Hematopoietic multipotent progenitor cell treated with erythropoietin and hydrocortisone succinate and interleukin-3 and kit ligand, for 15 days (in vitro differentiated cells): ENCODE measurements at regions not wholly inside any gene's neighbourhood (a gene's known extent, or its start where the extent isn't known, plus 50 kb on each side); places are given as distances from the start of the nearest gene placed in this dataset.
"Not testable (repeated sequence)": the region's sequence is repeated elsewhere in the genome, so short reads cannot be mapped to it uniquely, and the experiment has no call there.

Experiments
- DNase-seq: peaks from one replicate; pipeline ENCODE4 v3.0.0-alpha.2; 2015; ENCODE audit warnings: low spot score

- no peak for DNase-seq
Observed at GRCh38 chr2:37782155-37782673, 110.8 kb upstream of the CDC42EP3 start.

DNA sequence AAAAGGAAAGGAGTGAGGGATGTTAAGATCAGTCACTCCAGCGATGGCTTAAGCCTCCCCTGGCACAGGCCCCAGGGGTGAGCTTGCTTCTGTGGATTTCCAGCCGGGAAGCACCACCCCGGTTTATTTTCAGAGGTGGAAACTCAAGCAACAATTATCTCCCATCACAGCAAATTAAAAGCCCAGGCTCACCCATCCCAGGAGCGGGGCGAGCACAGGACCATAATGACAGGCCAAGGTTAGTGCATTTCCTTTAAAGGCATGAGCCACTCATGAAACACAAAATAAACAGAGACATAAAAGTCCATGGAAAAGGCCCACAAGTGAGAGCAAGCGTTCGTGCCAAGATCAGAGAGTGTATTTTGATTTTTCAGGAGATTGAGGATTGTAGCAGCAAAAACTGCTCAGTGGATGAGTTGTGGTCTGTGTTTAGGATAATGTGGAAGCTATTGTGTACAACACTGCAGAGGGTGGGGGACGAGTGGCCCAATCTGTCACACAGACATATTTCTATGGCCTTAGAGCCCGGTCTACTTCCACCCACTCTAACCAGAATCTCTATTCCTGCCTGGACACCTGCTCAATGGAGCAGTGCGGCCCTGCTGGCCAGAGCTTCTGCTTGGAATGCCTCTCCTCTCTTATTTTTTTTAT lies 111.4 kb upstream of the CDC42EP3 start:
- no peak for DNase-seq

DNA sequence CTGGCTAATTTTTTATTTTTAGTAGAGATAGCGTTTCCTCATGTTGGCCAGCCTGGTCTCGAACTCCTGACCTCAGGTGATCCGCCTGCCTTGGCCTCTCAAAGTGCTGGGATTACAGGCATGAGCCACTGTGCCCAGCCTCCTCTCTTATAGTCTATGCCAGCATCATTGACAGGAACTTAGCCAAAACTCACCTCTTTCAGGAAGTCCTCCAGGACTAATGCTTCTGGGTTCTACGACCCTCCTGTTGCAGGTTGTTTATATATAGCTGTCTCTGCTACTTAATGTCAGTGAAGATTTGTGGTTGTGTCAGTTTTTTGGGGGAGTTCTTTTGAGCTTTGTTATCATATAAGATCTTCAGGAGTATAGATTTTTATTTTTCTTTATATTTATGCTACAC lies 112.1 kb upstream of the CDC42EP3 start:
- DNase-seq = no peak

- no peak for DNase-seq
Observed at GRCh38 chr2:37784071-37784758, 112.8 kb upstream of the CDC42EP3 start.

GRCh38 chr2:37784759-37785149 lies 113.3 kb upstream of the CDC42EP3 start:
- no peak for DNase-seq

DNA sequence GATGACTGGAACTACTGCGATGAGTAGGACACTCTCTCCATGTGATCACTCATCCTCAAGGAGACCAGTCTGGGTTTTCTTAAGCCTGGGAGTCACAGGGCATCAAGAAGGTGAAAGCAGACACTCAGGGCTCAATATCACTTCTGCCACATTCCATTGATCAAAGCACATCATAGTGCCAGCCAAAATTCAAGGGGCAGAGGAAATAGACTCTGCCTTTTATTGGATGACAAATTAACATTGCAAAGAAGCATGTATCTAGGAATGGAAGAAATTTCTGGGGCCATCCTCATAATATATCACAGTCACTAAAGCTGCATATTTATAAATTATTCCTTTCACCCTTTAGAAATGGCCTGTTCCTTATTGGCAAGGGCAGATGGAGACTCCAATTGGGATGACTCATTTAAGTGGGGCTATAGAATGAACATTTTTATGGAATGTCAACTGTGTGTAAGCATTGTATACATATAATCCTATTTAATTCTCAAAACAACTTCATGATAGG lies 114.8 kb upstream of the CDC42EP3 start:
- DNase-seq = no peak

- no peak for DNase-seq
Observed at GRCh38 chr2:37786854-37787253, 115.4 kb upstream of the CDC42EP3 start.

DNA sequence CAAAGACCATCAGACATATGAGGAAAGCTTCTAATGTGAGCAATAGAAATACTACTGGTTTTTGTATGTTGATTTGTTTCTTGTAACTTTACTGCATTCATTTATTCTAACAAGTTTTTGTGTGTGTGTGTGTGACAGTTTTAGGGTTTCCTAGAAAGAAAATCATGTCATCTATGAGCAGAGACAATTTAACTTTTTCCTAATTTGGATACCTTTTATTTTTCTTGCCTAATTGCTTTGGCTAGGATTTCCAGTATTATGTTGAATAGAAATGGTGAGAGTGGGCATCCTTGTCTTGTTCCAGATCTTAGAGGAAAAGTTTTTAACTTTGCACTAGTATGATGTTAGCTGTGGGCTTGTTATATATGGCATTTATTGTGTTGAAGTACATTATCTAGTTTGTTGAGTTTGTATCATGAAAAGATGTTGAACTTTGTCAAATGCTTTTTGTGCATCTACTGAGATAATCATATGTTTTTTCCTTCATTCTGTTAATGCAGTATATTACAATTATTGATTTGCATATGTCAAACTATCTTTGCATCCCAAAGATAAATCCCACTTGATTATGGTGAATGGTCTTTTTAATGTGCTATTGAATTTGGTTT lies 117.3 kb upstream of the CDC42EP3 start:
- DNase-seq = no peak

DNA sequence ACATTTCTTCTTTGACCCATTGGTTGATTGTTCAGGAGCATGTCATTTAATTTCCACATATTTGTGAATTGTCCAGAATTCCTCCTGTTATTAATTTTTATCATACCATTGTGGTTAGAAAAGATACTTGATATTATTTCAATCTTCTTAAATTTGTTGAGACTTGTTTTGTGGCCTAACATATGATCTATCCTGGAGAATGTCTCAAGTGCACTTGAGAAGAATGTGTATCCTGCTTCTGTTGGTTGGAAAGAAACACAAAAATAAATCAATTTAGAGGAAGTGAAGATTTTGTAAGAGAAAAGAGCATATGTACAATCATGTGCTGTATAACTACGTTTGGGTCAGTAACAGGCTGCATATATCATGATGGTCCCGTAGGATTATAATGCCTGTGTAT lies 118.6 kb upstream of the CDC42EP3 start:
- no peak for DNase-seq

DNA sequence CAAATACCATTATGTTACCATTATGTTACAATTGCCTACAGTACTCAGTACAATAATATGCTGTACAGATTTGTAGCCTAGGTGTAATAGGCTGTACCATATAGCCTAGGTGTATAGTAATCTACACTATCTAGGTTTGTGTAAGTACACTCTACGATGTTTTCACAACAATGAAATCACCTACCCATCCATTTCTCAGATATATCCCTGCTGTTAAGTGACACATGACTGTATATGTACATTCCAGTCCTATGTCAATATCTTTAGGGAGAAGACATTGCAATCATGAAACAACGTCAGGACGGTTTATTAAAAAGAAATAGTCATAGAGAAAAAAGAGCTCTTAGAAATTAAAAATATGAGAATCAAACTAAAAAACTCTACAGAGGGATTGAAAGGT lies 119.0 kb upstream of the CDC42EP3 start:
- DNase-seq = no peak

DNA sequence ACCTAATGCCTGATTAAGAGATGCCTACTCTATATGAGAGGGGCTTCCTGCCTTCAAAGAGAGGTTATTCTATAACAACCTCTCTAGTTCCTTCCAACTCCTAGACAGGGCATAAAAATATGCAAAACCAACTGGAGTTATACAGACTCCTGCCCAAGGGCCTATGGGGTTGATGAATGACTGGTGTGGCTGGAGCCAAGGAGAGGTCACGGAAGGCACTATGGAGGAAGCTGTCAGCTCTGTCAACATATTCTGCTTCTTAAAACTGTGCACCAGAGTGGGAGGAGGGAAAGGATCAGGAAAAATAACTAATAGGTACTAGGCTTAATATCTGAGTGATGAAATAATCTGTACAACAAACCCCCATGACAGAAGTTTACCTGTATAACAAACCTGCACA lies 120.9 kb upstream of the CDC42EP3 start:
- no peak for DNase-seq

DNA sequence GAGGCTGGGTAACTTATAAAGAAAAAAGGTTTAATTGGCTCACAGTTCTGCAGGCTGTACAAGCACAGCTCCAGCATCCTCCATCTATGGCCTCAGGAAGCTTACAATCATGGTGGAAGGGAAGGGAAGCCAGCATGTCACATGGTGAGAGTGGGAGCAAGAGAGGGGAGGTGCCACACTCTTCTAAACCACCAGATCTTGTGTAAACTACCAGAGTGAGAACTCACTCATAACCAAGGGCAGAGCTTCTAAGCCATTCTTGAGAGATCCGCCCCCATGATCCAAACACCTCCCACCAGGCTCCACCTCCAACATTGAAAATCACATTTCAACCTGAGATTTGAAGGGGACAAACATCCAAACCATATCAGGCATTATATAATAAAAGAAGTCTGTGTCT lies 121.6 kb upstream of the CDC42EP3 start:
- no peak for DNase-seq

GRCh38 chr2:37794717-37795116 lies 123.3 kb upstream of the CDC42EP3 start:
- no peak for DNase-seq

GRCh38 chr2:37795456-37795855 lies 124.0 kb upstream of the CDC42EP3 start:
- no peak for DNase-seq

DNA sequence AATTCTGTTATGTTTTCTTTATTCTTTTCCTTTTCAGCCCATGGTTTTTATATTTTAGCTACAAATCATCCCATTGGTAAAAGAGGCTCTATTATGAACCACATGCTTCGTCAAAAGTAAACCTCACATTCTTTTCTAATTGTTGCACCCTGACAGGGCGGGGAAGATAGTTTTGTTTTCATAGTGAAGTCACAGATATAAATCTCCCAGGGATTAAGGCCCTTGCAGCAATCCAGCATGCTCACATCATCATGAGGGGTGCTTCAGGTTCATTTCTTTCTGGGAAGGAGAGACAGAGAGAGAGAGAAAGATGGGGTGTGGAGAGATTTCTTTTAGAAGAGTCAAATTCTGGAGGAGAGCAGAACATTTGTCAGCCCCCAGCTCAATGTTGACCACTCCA lies 124.5 kb upstream of the CDC42EP3 start:
- DNase-seq = no peak

DNA sequence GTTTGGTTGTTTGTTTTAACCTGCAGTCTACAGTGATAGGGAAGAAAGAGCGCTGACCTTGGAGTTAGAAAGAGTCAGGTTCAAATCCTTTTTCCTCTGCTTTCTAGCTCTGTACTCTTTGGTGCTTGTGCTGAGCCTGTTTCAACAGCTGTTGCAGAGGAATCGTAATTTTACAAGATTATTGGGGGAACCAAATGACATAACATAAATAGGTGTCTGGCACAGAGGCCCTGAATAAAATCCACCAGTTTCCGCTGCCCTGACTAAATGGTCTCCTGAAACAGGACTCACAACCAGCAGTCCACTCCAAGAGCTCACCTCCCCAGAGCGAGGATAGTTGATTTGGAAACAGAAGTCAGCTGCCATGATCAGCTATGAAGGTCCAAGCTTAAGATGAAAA lies 125.0 kb upstream of the CDC42EP3 start:
- no peak for DNase-seq

DNA sequence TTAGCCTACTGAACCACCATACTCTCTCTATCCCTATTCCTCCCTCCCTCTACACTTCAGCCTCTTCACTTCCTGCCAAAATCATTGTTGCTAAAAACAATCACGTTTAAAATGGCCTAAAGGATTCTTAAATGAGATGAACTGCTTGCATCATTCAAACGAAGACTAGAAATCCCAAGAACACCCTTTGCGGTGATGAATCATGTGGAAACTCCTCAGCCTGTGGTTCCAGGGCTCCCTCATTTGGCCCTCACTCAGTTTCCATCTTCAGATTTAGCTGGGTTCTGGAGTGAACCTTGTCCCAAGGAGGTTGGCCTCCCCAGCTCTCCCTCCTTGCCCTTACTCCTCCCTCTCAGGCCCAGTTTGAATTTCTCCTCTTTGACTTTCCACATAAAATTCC lies 125.6 kb upstream of the CDC42EP3 start:
- no peak for DNase-seq

DNA sequence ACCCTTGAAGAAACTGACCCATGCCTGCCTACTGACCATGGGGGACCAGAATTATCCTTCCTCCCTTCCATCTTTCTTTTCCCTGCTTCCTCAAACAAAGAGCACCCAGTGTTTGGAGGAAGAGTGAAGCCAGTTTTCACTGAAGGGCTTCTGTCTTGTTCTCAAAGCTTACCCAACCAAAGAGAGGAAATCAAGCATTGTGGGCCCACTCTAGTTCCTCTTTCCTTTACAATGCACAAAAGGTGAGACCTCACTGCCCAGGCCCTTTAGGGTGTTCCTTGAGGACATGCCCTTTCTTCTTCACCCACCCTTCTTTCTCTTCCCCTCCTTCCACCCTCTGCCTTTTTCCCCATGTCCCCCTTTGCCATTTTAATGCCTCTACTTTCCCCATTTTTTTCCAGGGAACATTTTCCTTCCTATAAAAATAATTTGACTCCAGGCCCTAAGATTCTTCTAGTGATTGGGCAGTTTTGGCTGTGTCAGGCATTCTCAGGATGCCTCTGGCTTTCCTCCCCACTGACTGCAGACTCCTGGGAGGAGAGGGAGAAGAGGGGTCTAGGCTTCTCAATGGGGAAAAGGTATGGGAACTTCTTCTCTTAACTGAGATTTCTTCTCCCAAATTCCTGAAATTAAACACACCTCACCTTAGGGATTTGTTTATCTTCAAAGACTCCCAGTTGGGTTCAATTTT lies 126.6 kb upstream of the RMDN2 start:
- no peak for DNase-seq

- no peak for DNase-seq
Observed at GRCh38 chr2:37800176-37800858, 124.8 kb upstream of the RMDN2 start.

- DNase-seq = no peak
Observed at GRCh38 chr2:37802211-37802752, 122.8 kb upstream of the RMDN2 start.

- DNase-seq = no peak
Observed at GRCh38 chr2:37802899-37803379, 122.1 kb upstream of the RMDN2 start.

DNA sequence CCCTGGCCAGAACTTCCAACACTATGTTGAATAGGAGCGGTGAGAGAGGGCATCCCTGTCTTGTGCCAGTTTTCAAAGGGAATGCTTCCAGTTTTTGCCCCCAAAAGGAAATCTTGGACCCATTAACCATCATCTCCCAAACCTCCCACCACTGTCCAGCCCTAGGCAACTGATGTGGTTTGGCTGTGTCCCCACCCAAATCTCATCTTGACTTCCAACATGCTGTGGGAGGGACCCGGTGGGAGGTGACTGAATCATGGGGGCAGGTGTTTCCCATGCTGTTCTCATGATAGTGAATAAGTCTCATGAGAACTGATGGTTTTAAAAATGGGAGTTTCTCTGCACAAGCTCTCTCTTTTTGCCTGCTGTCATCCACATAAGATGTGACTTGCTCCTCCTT lies 119.1 kb upstream of the RMDN2 start:
- not testable (repeated sequence) for DNase-seq
